8988T (cell line): ENCODE measurements at regions not wholly inside any gene's neighbourhood (a gene's known extent, or its start where the extent isn't known, plus 50 kb on each side); places are given as distances from the start of the nearest gene placed in this dataset.

Experiments used
- DNase-seq: peaks from one replicate; pipeline ENCODE4 v3.0.0; 2011

DNA sequence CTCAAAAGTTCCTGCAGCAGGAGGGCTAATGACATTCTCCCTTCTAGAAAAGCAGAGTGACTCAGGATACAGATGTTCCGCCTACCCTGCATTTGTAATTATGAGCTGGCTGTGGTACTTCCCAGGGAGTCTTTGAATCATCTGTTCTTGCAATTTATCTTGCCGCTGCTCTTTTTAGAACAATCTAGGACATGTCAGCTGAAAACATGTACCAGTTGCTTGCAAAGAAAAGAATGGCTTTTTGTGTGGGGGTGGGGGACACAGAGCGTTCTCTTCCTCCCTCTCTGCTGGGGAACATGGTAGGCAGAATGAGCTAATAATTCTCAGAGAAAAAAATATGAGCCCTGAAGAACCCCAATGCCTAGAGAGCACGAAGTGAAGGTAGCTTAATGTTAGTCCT lies 51.7 kb upstream of the TUT7 start:
- DNase-seq = no peak

DNA sequence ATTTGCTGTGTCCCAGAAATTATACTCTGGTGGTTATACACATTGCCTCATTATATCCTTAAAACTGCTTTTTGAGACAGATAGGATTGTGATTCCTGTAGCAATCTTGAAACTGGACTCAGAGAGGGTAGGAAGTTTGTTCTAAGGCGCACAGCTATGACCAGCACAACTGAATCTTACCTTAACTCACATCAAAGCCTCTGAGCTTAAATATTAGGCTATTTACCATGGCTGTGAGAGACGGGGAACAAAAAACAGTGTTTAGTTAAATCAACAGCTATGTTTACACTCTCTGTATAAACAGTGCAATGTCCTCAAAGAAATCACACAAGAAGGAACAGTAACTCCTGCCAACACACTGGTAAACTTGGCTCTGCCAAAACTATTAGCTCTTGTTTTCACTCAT lies 50.9 kb upstream of the TUT7 start:
- no peak for DNase-seq
